SKM-1 treated with dmso at 0.1 percent for 144 hours (cell line): ENCODE measurements at regions not wholly inside any gene's neighbourhood (a gene's known extent, or its start where the extent isn't known, plus 50 kb on each side); places are given as distances from the start of the nearest gene placed in this dataset.
"Not testable (repeated sequence)": the region's sequence is repeated elsewhere in the genome, so short reads cannot be mapped to it uniquely, and the experiment has no call there.

ENCODE experiments used
- DNase-seq: peaks from one replicate; lab custom pipeline; 2025; ENCODE audit not compliant: unreplicated experiment; lab: John Stamatoyannopoulos, UW

DNA sequence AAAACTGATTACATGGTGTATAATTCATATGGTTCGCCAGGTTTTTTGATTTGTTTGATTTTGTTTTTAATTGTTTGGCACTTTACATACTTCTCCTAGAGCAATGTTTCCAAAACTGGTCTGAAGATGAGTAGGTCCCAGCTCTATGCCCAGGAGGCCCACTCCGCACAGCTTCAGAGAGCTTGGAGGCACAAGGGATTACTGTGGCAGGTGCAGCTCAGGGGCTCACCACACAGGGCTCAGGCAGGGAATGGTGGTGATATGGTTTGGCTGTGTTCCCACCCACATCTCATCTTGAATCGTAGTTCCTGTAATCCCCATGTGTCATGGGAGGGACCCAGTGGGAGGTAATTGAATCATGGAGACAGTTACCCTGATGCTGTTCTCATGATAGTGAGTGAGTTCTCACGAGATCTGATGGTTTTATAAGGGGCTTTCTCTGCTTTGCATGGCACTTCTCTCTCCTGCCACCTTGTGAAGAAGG lies 296.6 kb downstream of the MED10 start:
- DNase-seq: no peak

- no peak for DNase-seq
Measured at GRCh38 chr5:6080930-6081726, 297.2 kb downstream of the MED10 start.

GRCh38 chr5:6080436-6080835 lies 297.9 kb downstream of the MED10 start:
- no peak for DNase-seq

DNA sequence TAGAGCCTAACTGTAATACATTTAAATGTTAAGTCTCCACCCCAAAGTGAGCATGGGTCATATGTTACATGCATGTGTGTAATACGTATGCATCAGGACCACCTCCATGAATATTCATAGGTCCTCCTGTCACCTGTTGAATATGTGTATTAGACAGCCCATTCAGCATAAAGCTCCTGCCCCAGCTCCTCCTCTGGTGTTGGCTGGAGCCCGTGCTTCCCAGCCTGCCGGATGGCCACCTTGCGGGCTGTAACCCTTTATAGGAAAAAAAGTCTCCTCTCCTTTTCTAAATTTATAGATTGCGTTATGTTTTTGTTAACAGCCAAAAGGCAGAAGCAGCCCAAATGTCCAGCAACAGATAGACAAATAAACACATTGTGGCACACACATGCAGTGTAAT lies 299.5 kb downstream of the MED10 start:
- no peak for DNase-seq

GRCh38 chr5:6076341-6077239 lies 301.8 kb downstream of the MED10 start:
- no peak for DNase-seq

- DNase-seq: not testable (repeated sequence)
Measured at GRCh38 chr5:6072488-6072887, 305.9 kb downstream of the MED10 start.

DNA sequence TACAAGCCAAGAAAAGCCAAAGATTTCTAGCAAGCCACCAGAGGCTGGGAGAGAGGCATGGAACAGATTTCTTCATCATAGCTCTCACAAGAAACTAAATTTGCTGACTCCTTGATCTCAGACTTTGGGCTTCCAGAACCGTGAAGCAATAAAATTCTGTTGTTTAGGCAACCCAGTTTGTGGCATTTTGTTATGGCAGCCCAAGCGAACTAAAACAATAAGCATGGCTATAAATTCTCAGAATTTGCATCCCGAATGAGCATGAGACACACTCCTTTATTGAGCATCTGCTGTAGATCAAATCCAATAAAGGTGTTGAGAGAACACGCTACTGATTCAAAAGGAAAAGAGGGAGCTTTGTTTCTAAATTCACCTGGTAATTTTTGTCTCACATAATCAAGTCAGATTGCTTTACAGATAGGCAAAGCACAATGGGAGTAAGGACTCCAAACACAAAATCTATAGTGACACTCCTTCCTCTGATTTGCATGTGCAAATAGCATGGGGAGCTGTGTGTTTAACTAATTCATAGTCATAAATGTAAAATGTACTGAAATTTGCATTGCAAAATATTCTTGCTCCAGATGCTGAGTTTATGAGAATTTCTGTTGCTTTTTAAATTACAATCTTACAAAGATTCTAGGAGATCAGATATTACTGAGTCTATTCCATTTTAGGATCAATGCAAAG lies 308.7 kb downstream of the MED10 start:
- no peak for DNase-seq

GRCh38 chr5:6066016-6066415 lies 312.3 kb downstream of the MED10 start:
- DNase-seq: no peak

GRCh38 chr5:6059137-6059800 lies 319.1 kb downstream of the MED10 start:
- DNase-seq: no peak

DNA sequence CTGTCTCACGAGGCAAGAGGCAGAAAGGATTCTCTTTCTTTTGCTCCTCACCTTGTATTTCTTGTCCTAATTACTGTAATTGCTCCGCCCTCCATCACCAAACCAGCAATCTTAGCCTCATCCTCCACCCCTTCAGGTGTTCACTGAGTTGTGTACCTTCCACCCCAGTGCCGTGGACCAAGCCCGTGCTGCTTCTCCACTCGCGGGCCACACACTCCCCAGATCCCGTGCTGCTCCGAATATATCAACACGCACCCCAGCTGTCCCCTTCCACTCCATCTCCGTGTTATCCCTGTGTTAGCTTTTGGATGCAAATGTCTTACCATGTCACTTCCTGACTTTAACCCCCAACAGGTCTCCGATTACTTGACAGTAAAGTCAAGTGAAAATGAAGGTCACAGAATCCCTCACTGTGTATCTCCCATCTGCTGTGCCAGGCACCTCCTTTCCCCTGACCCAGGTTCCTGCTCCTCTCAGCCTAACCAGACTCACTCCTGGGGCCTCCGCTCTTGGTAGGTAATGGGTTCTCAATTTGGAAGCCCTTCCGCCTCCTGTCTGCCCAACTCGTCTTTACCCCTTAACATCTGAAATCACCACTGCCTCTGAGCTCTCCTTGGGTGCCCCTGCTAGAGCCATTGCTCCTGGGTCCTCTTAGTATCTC lies 320.2 kb downstream of the MED10 start:
- no peak for DNase-seq

GRCh38 chr5:6056280-6056679 lies 322.1 kb downstream of the MED10 start:
- DNase-seq: no peak

DNA sequence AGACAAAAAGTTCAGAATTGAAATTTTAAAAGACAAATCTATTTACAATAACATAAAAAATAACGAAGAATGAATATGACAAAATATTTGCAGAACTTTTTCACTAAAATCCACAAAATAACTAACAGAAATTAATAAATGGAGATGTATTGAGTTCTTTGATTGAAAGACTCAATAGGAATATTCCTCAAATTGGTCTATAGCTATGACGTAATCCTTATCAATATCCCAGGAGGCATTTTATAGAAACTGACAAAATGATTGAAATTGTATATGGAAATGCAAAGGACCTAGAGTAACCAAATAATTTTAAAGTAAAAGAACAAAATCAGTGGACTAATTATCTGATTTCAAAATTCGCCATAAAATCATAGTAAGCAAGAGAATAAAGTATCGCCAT lies 328.7 kb downstream of the MED10 start:
- DNase-seq: no peak

GRCh38 chr5:6048746-6049145 lies 329.6 kb downstream of the MED10 start:
- DNase-seq: no peak

GRCh38 chr5:6046296-6046967 lies 331.9 kb downstream of the MED10 start:
- DNase-seq: no peak

- no peak for DNase-seq
Measured at GRCh38 chr5:6043491-6044310, 334.6 kb downstream of the MED10 start.

GRCh38 chr5:6041977-6042550 lies 336.3 kb downstream of the MED10 start:
- no peak for DNase-seq

- no peak for DNase-seq
Measured at GRCh38 chr5:6039111-6039510, 339.2 kb downstream of the MED10 start.

GRCh38 chr5:6036006-6036405 lies 342.3 kb downstream of the MED10 start:
- no peak for DNase-seq
